ENCODE measurements at regions not wholly inside any gene's neighbourhood (a gene's known extent, or its start where the extent isn't known, plus 50 kb on each side); places are given as distances from the start of the nearest gene placed in this dataset.

DNA sequence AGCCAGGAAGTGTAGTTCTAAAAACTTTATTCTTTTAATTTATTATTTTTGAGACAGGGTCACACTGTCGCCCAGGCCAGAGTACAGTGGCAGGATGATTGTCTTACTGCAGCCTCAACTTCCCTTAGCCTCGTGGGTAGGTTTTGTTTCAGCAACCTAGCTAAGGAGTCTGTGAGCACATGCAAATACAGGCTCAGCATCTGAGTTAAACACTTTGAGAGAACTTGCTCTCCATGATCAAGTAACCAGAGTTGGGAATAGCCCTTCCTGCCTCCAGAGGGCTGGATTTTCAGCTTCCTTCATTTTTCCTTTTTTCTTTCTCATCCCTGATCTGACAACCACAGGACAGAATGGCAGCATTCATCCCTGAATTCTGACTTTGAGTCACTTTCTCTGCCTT is 871.3 kb downstream of the GALC start:
- TF ChIP-seq, protein P1, sequence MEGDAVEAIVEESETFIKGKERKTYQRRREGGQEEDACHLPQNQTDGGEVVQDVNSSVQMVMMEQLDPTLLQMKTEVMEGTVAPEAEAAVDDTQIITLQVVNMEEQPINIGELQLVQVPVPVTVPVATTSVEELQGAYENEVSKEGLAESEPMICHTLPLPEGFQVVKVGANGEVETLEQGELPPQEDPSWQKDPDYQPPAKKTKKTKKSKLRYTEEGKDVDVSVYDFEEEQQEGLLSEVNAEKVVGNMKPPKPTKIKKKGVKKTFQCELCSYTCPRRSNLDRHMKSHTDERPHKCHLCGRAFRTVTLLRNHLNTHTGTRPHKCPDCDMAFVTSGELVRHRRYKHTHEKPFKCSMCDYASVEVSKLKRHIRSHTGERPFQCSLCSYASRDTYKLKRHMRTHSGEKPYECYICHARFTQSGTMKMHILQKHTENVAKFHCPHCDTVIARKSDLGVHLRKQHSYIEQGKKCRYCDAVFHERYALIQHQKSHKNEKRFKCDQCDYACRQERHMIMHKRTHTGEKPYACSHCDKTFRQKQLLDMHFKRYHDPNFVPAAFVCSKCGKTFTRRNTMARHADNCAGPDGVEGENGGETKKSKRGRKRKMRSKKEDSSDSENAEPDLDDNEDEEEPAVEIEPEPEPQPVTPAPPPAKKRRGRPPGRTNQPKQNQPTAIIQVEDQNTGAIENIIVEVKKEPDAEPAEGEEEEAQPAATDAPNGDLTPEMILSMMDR (conservative IDR thresholded peaks at IDR 0.05), result no peak
- no peak for TF ChIP-seq ZFX (IDR thresholded peaks at IDR 0.05)

All from C4-2B (cell line).